GM04503 (cell line): ENCODE measurements at regions not wholly inside any gene's neighbourhood (a gene's known extent, or its start where the extent isn't known, plus 50 kb on each side); places are given as distances from the start of the nearest gene placed in this dataset.

Experiments used
- DNase-seq: peaks from one replicate; pipeline ENCODE4 v3.0.0-alpha.2; 2012; ENCODE audit warnings: low read depth

GRCh38 chr16:65202461-65202860, 80.6 kb upstream of the CDH11 start:
- DNase-seq: peak; percentile 50

- peak; percentile 11 for DNase-seq
Observed at GRCh38 chr16:65201511-65201910, 79.6 kb upstream of the CDH11 start.

- peak; percentile 44 for DNase-seq
Observed at GRCh38 chr16:65200857-65201256, 79.0 kb upstream of the CDH11 start.

- no peak for DNase-seq
Observed at GRCh38 chr16:65200156-65200773, 78.4 kb upstream of the CDH11 start.

GRCh38 chr16:65196420-65197075, 74.7 kb upstream of the CDH11 start:
- no peak for DNase-seq

GRCh38 chr16:65195998-65196397, 74.1 kb upstream of the CDH11 start:
- DNase-seq: no peak

GRCh38 chr16:65185241-65185778, 63.4 kb upstream of the CDH11 start:
- DNase-seq: no peak

GRCh38 chr16:65181071-65181561, 59.3 kb upstream of the CDH11 start:
- DNase-seq: peak; percentile 7

- DNase-seq: peak; percentile 11
Observed at GRCh38 chr16:65178151-65178550, 56.3 kb upstream of the CDH11 start.

- peak; percentile 56 for DNase-seq
Observed at GRCh38 chr16:65176603-65177002, 54.7 kb upstream of the CDH11 start.

GRCh38 chr16:65172356-65172755, 50.5 kb upstream of the CDH11 start:
- DNase-seq: no peak
